ENCODE measurements at regions not wholly inside any gene's neighbourhood (a gene's known extent, or its start where the extent isn't known, plus 50 kb on each side); places are given as distances from the start of the nearest gene placed in this dataset.

GRCh38 chr5:14054965-14055963 is 87.9 kb upstream of the TRIO start:
- Histone ChIP-seq H4K20me1 (ENCODE audit: control insufficient read depth, insufficient read depth) (no peaks in the 10 kb centered on the region), H3K4me2 (ENCODE audit: control insufficient read depth, insufficient read depth) (no peak overlapping the region), H3K4me1 (ENCODE audit: control insufficient read depth, insufficient read depth, low read length) (no peaks in the 10 kb centered on the region), H3K4me3 (no peak overlapping the region), H2AFZ (ENCODE audit: control insufficient read depth, low read depth, low read length) (no peak overlapping the region), H3K27ac (ENCODE audit: control insufficient read depth, insufficient read depth) (no peak overlapping the region), H3K79me2 (ENCODE audit: control insufficient read depth, insufficient read depth, low read length) (no peaks in the 10 kb centered on the region), H3K9me3 (replicated peaks; ENCODE audit: control insufficient read depth, insufficient read depth, low read length) (no peaks in the 10 kb centered on the region; the same call in 2 of the 3 replicates), H3K36me3 (ENCODE audit: control insufficient read depth in 2 of 2, insufficient read depth in 2 of 2, low read length in 1 of 2) (no peaks in the 10 kb centered on the region), H3K9ac (ENCODE audit: control insufficient read depth, insufficient read depth, low read length) (no peak overlapping the region), H3K27me3 (replicated peaks in 1 of 2; ENCODE audit: control insufficient read depth in 2 of 2, insufficient read depth in 2 of 2, low read length in 1 of 2) (no peaks in the 10 kb centered on the region; a peak in 1 of 4 replicates)
- intact Hi-C loops (cut with micrococcal nuclease; ENCODE audit: unreplicated experiment) (no loop called here), in situ Hi-C loops (cut with MboI) (no loop called here)
- FAIRE-seq (no peak), DNase-seq (ENCODE audit: low read depth, low spot score) (no peak), ATAC-seq (no peak)
- SMC1A ChIA-PET (ENCODE audit: uncharacterized antibody, unreplicated experiment) = interaction anchor here (0.8 kb wide), 1 partner anchor 11 kb away, joined by 3 read pairs; no protein-coding TSS in a partner anchor
- CTCF ChIA-PET = no interaction called here
- POLR2A ChIA-PET = no interaction called here
- TF ChIP-seq CREB1 (IDR thresholded peaks at IDR 0.05; ENCODE audit: low read depth) = no peak
- no peak for TF ChIP-seq NBN (IDR thresholded peaks at IDR 0.05)
- TF ChIP-seq E4F1 (IDR thresholded peaks at IDR 0.05; ENCODE audit: borderline replicate concordance, partially characterized antibody) = no peak
- no peak for TF ChIP-seq NR2F1 (conservative IDR thresholded peaks at IDR 0.05)
- TF ChIP-seq BCL11A (IDR thresholded peaks at IDR 0.05; ENCODE audit: low read depth, low read length) = no peak
- no peak for TF ChIP-seq POLR2AphosphoS2 (IDR thresholded peaks at IDR 0.05; ENCODE audit: low read depth, low read length)
- TF ChIP-seq KLF5 (IDR thresholded peaks at IDR 0.05; ENCODE audit: partially characterized antibody) = no peak
- TF ChIP-seq MXI1 (IDR thresholded peaks at IDR 0.05; ENCODE audit: low read depth, low read length) = no peak
- TF ChIP-seq ATF3 (IDR thresholded peaks at IDR 0.05; ENCODE audit: borderline replicate concordance, extremely low read depth, low read depth, low read length) = no peak
- RAD21 ChIA-PET (ENCODE audit: unreplicated experiment) = no interaction called here
- 22% methylated on average over 9 of the region's 9 CpGs for WGBS (ENCODE audit: insufficient coverage, insufficient replicate concordance, low lambda C conversion rate, missing lambda C conversion rate)
- no TSS peak for BruUV-seq (replicated peaks)
